Esophagus squamous epithelium (tissue), 4 donors: ENCODE measurements at regions not wholly inside any gene's neighbourhood (a gene's known extent, or its start where the extent isn't known, plus 50 kb on each side); places are given as distances from the start of the nearest gene placed in this dataset.

Experiments used
- POLR2A ChIP-seq, 4 donors: fragments of 450-650 bp; IDR thresholded peaks; one replicate each; pipeline ENCODE4 v1.6.1; 2017; ENCODE audit warnings: antibody characterized with exemption in 4 of 4, mild to moderate bottlenecking in 4 of 4, moderate library complexity in 3 of 4
- TF ChIP-seq, protein P1 (sequence below), 6 experiments: fragments of 450-650 bp in 4 of 6; fragments of 200-600 bp in 2 of 6; sonication (generic) in 2 of 6; IDR thresholded peaks; one replicate each; pipeline ENCODE4 v1.5.1; 2016 to 2019; ENCODE audit warnings: antibody characterized with exemption in 6 of 6, mild to moderate bottlenecking in 4 of 6, moderate library complexity in 4 of 6

GRCh38 chr4:32662803-32663202 lies 1942.6 kb downstream of the PCDH7 start:
- TF ChIP-seq POLR2A (IDR thresholded peaks at IDR 0.05), result no peak
- TF ChIP-seq, protein P1, sequence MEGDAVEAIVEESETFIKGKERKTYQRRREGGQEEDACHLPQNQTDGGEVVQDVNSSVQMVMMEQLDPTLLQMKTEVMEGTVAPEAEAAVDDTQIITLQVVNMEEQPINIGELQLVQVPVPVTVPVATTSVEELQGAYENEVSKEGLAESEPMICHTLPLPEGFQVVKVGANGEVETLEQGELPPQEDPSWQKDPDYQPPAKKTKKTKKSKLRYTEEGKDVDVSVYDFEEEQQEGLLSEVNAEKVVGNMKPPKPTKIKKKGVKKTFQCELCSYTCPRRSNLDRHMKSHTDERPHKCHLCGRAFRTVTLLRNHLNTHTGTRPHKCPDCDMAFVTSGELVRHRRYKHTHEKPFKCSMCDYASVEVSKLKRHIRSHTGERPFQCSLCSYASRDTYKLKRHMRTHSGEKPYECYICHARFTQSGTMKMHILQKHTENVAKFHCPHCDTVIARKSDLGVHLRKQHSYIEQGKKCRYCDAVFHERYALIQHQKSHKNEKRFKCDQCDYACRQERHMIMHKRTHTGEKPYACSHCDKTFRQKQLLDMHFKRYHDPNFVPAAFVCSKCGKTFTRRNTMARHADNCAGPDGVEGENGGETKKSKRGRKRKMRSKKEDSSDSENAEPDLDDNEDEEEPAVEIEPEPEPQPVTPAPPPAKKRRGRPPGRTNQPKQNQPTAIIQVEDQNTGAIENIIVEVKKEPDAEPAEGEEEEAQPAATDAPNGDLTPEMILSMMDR (IDR thresholded peaks at IDR 0.05), result no peak
